GDM1 (cell line): ENCODE measurements at regions not wholly inside any gene's neighbourhood (a gene's known extent, or its start where the extent isn't known, plus 50 kb on each side); places are given as distances from the start of the nearest gene placed in this dataset.

Experiments
- DNase-seq: peaks from one replicate; lab custom pipeline; 2025; lab: John Stamatoyannopoulos, UW

GRCh38 chr10:28928484-28928883 is 251.2 kb downstream of the BAMBI start:
- no peak for DNase-seq

- DNase-seq: no peak
These were observed 252.6 kb downstream of the BAMBI start for GRCh38 chr10:28929942-28930341.

GRCh38 chr10:28930514-28931495 is 253.5 kb downstream of the BAMBI start:
- no peak for DNase-seq

GRCh38 chr10:28935061-28935460 is 257.7 kb downstream of the BAMBI start:
- no peak for DNase-seq

- no peak for DNase-seq
These were observed 260.6 kb downstream of the BAMBI start for GRCh38 chr10:28937959-28938358.

- DNase-seq: no peak
These were observed 261.4 kb downstream of the BAMBI start for GRCh38 chr10:28938745-28939144.

GRCh38 chr10:28939281-28940157 is 262.2 kb downstream of the BAMBI start:
- DNase-seq: no peak

GRCh38 chr10:28940158-28940888 is 263.0 kb downstream of the BAMBI start:
- no peak for DNase-seq

GRCh38 chr10:28942012-28942411 is 264.7 kb downstream of the BAMBI start:
- DNase-seq: no peak

GRCh38 chr10:28945959-28946358 is 268.6 kb downstream of the BAMBI start:
- no peak for DNase-seq

- DNase-seq: no peak
These were observed 269.2 kb downstream of the BAMBI start for GRCh38 chr10:28946479-28946878.

- no peak for DNase-seq
These were observed 269.9 kb downstream of the BAMBI start for GRCh38 chr10:28947171-28947570.

- DNase-seq: no peak
These were observed 270.7 kb downstream of the BAMBI start for GRCh38 chr10:28948046-28948445.

GRCh38 chr10:28949005-28950004 is 272.0 kb downstream of the BAMBI start:
- no peak for DNase-seq

GRCh38 chr10:28951484-28951883 is 274.2 kb downstream of the BAMBI start:
- DNase-seq: no peak

GRCh38 chr10:28952523-28952922 is 275.2 kb downstream of the BAMBI start:
- no peak for DNase-seq

GRCh38 chr10:28954211-28954610 is 276.9 kb downstream of the BAMBI start:
- DNase-seq: no peak

GRCh38 chr10:28958468-28958867 is 281.1 kb downstream of the BAMBI start:
- DNase-seq: no peak

GRCh38 chr10:28959850-28960501 is 282.7 kb downstream of the BAMBI start:
- DNase-seq: no peak

GRCh38 chr10:28962768-28963167 is 285.4 kb downstream of the BAMBI start:
- no peak for DNase-seq
